Keratinocyte (primary cell): ENCODE measurements at regions not wholly inside any gene's neighbourhood (a gene's known extent, or its start where the extent isn't known, plus 50 kb on each side); places are given as distances from the start of the nearest gene placed in this dataset.

Source experiments
- DNase-seq: peaks from one replicate; pipeline ENCODE4 v3.0.0-alpha.2; 2011; ENCODE audit warnings: low read depth, missing footprints, low spot score
- FAIRE-seq: peaks from 2 replicates; lab custom pipeline; 2011; peaks lifted over from hg19 to GRCh38; lab: Jason Lieb, UNC
- H2AFZ ChIP-seq: 2 replicates; pipeline ENCODE4 v1.6.0; 2012; ENCODE audit warnings: low read length, control low read depth, inconsistent platforms; ENCODE audit not compliant: control insufficient read depth
- H3K27ac ChIP-seq: 2 replicates; pipeline ENCODE4 v1.5.1; 2011; ENCODE audit warnings: low read length; ENCODE audit not compliant: control insufficient read depth, insufficient read depth
- H3K27me3 ChIP-seq: 3 replicates; pipeline ENCODE4 v1.6.0; 2011; ENCODE audit warnings: low read length; ENCODE audit not compliant: control insufficient read depth, insufficient read depth; ENCODE audit errors: extremely low read depth
- H3K36me3 ChIP-seq, 2 experiments: 2 replicates in 1 of 2; 3 replicates in 1 of 2; pipeline ENCODE4 v1.5.1; 2011; ENCODE audit warnings: low read length in 2 of 2, mild to moderate bottlenecking in 1 of 2; ENCODE audit not compliant: control insufficient read depth in 2 of 2, insufficient read depth in 2 of 2; ENCODE audit errors: extremely low read depth in 1 of 2
- H3K4me1 ChIP-seq: 3 replicates; pipeline ENCODE4 v1.5.1; 2011; ENCODE audit warnings: low read length; ENCODE audit not compliant: control insufficient read depth, insufficient read depth; ENCODE audit errors: extremely low read depth
- H3K4me2 ChIP-seq: 3 replicates; pipeline ENCODE4 v1.6.0; 2011; ENCODE audit warnings: low read depth, low read length; ENCODE audit not compliant: control insufficient read depth, insufficient read depth; ENCODE audit errors: extremely low read depth
- H3K4me3 ChIP-seq, 3 experiments: fragments of 200-600 bp in 1 of 3; sonication (generic) in 1 of 3; 2 replicates in 2 of 3; 3 replicates in 1 of 3; pipeline ENCODE4 v1.5.1; 2011 to 2016; ENCODE audit warnings: low read length in 3 of 3, mild to moderate bottlenecking in 3 of 3, control low read depth in 2 of 3, inconsistent platforms in 1 of 3, low read depth in 1 of 3, mixed read lengths in 1 of 3, mixed run types in 1 of 3, moderate library complexity in 1 of 3; ENCODE audit not compliant: control insufficient read depth in 2 of 3, insufficient read depth in 2 of 3; ENCODE audit errors: extremely low read depth in 1 of 3
- H3K79me2 ChIP-seq: 2 replicates; pipeline ENCODE4 v1.6.0; 2012; ENCODE audit warnings: low read length; ENCODE audit not compliant: control insufficient read depth, insufficient read depth
- H3K9ac ChIP-seq: 3 replicates; pipeline ENCODE4 v1.6.0; 2011; ENCODE audit warnings: low read length; ENCODE audit not compliant: control insufficient read depth, insufficient read depth; ENCODE audit errors: extremely low read depth
- H3K9me1 ChIP-seq: 3 replicates; pipeline ENCODE4 v1.6.0; 2011; ENCODE audit warnings: low read length; ENCODE audit not compliant: control insufficient read depth, insufficient read depth; ENCODE audit errors: extremely low read depth
- H3K9me3 ChIP-seq: 2 replicates; pipeline ENCODE4 v1.5.1; 2012; ENCODE audit warnings: low read depth, low read length; ENCODE audit not compliant: control insufficient read depth
- H4K20me1 ChIP-seq: 3 replicates; pipeline ENCODE4 v1.6.0; 2011; ENCODE audit warnings: low read length; ENCODE audit not compliant: control insufficient read depth, insufficient read depth; ENCODE audit errors: extremely low read depth
- EZH2 ChIP-seq: IDR thresholded peaks from one replicate; pipeline ENCODE4 v1.6.1; 2012; ENCODE audit warnings: inconsistent platforms, mild to moderate bottlenecking, low read length, moderate library complexity
- dilution Hi-C: fragments of 300-500 bp; cut with MboI; formaldehyde crosslinking; loops from one replicate; pipeline ENCODE4 v1.7.0; 2020; ENCODE audit warnings: low sequenced_read_pairs; ENCODE audit not compliant: extremely low pct_ligation_motif_present
- TF ChIP-seq, protein P1 (sequence below), 3 experiments: IDR thresholded peaks in 1 of 3; conservative IDR thresholded peaks in 1 of 3; optimal IDR thresholded peaks in 1 of 3; 2 replicates in 2 of 3; 3 replicates in 1 of 3; pipeline versions ENCODE3 to v1.5.1; 2011; ENCODE audit warnings: low read length in 3 of 3, mild to moderate bottlenecking in 3 of 3, moderate library complexity in 2 of 3, control low read depth in 1 of 3, inconsistent platforms in 1 of 3; ENCODE audit not compliant: insufficient read depth in 2 of 3; ENCODE audit errors: extremely low read depth in 1 of 3

- dilution Hi-C loops: no loop called here
Observed at GRCh38 chr5:130333089-130333488, 428.8 kb downstream of the CHSY3 start.

GRCh38 chr5:130331332-130331731 lies 427.1 kb downstream of the CHSY3 start:
- Histone ChIP-seq H3K9ac (no peak overlapping the region), H3K27me3 (no peaks in the 10 kb centered on the region), H3K79me2 (no peaks in the 10 kb centered on the region), H3K9me3 (no peaks in the 10 kb centered on the region), H3K4me2 (no peak overlapping the region), H3K9me1 (no peaks in the 10 kb centered on the region), H3K4me1 (peaks cover 16% of the 10 kb centered on the region), H3K4me3 (no peak overlapping the region), H4K20me1 (no peaks in the 10 kb centered on the region), H3K27ac (no peak overlapping the region), H2AFZ (no peak overlapping the region), H3K36me3 (no peaks in the 10 kb centered on the region)
- FAIRE-seq: no peak
- no peak for TF ChIP-seq EZH2
- TF ChIP-seq, protein P1, sequence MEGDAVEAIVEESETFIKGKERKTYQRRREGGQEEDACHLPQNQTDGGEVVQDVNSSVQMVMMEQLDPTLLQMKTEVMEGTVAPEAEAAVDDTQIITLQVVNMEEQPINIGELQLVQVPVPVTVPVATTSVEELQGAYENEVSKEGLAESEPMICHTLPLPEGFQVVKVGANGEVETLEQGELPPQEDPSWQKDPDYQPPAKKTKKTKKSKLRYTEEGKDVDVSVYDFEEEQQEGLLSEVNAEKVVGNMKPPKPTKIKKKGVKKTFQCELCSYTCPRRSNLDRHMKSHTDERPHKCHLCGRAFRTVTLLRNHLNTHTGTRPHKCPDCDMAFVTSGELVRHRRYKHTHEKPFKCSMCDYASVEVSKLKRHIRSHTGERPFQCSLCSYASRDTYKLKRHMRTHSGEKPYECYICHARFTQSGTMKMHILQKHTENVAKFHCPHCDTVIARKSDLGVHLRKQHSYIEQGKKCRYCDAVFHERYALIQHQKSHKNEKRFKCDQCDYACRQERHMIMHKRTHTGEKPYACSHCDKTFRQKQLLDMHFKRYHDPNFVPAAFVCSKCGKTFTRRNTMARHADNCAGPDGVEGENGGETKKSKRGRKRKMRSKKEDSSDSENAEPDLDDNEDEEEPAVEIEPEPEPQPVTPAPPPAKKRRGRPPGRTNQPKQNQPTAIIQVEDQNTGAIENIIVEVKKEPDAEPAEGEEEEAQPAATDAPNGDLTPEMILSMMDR (optimal IDR thresholded peaks at IDR 0.05 in 1 of 3, IDR thresholded peaks at IDR 0.05 in 1 of 3, conservative IDR thresholded peaks at IDR 0.05 in 1 of 3; ENCODE audit: extremely low read depth in 1 of 3, insufficient read depth in 2 of 3, low read length in 3 of 3): no peak
- dilution Hi-C loops: no loop called here
- DNase-seq: no peak

More at GRCh38 chr5:130333089-130333488, 428.8 kb downstream of the CHSY3 start:
- peak; percentile 79 for FAIRE-seq
- Histone ChIP-seq H3K36me3 (no peaks in the 10 kb centered on the region), H3K4me1 (peaks cover 25% of the 10 kb centered on the region), H3K4me2 (peak overlapping the region; percentile 27), H2AFZ (peak overlapping the region; percentile 30), H3K9me3 (no peaks in the 10 kb centered on the region), H3K27me3 (no peaks in the 10 kb centered on the region), H3K9me1 (no peaks in the 10 kb centered on the region), H3K9ac (no peak overlapping the region), H3K79me2 (no peaks in the 10 kb centered on the region), H4K20me1 (no peaks in the 10 kb centered on the region), H3K4me3 (no peak overlapping the region), H3K27ac (peak overlapping the region; percentile 39)
- peak; percentile 45 for DNase-seq
- TF ChIP-seq, protein P1 (optimal IDR thresholded peaks at IDR 0.05 in 1 of 3, IDR thresholded peaks at IDR 0.05 in 1 of 3, conservative IDR thresholded peaks at IDR 0.05 in 1 of 3; ENCODE audit: extremely low read depth in 1 of 3, insufficient read depth in 2 of 3, low read length in 3 of 3): no peak
- no peak for TF ChIP-seq EZH2
